Mesenchymal stem cell (in vitro differentiated cells and primary cell): ENCODE measurements at regions not wholly inside any gene's neighbourhood (a gene's known extent, or its start where the extent isn't known, plus 50 kb on each side); places are given as distances from the start of the nearest gene placed in this dataset.

Source experiments
- DNase-seq: peaks from one replicate; pipeline ENCODE4 v3.0.0-alpha.2; 2013
- H2AFZ ChIP-seq: one replicate; pipeline ENCODE4 v1.6.1; 2013; ENCODE audit warnings: low read depth, mild to moderate bottlenecking, control low read depth, inconsistent platforms, low read length, moderate library complexity
- H2AK5ac ChIP-seq: 2 replicates; pipeline ENCODE4 v1.6.1; 2013; ENCODE audit warnings: low read length, moderate library complexity, mild to moderate bottlenecking, inconsistent platforms; ENCODE audit not compliant: severe bottlenecking
- H2BK120ac ChIP-seq: one replicate; pipeline ENCODE4 v1.6.1; 2013; ENCODE audit warnings: low read depth, mild to moderate bottlenecking, inconsistent platforms, low read length, moderate library complexity
- H2BK12ac ChIP-seq, 2 experiments: one replicate each; pipeline ENCODE4 v1.6.1; 2013; ENCODE audit warnings: inconsistent platforms in 2 of 2, low read length in 2 of 2, mild to moderate bottlenecking in 2 of 2, moderate library complexity in 2 of 2, control low read depth in 1 of 2
- H2BK15ac ChIP-seq: one replicate; pipeline ENCODE4 v1.6.1; 2013; ENCODE audit warnings: mild to moderate bottlenecking, low read depth, inconsistent platforms; ENCODE audit not compliant: poor library complexity, severe bottlenecking
- H2BK5ac ChIP-seq: 2 replicates; pipeline ENCODE4 v1.6.1; 2013; ENCODE audit warnings: low read depth, mild to moderate bottlenecking, low read length, control low read depth, inconsistent platforms; ENCODE audit not compliant: poor library complexity, severe bottlenecking
- H3K14ac ChIP-seq, 2 experiments: one replicate each; pipeline ENCODE4 v1.6.1; 2013; ENCODE audit warnings: inconsistent platforms in 2 of 2, low read length in 2 of 2, control low read depth in 1 of 2, mild to moderate bottlenecking in 1 of 2, moderate library complexity in 1 of 2
- H3K18ac ChIP-seq, 2 experiments: one replicate each; pipeline ENCODE4 v1.6.1; 2013; ENCODE audit warnings: inconsistent platforms in 2 of 2, low read length in 2 of 2, control low read depth in 1 of 2, low read depth in 1 of 2, mild to moderate bottlenecking in 1 of 2
- H3K23ac ChIP-seq, 2 experiments: one replicate each; pipeline ENCODE4 v1.6.1; 2013; ENCODE audit warnings: inconsistent platforms in 2 of 2, low read length in 2 of 2, mild to moderate bottlenecking in 2 of 2, moderate library complexity in 2 of 2, control low read depth in 1 of 2
- H3K27ac ChIP-seq: 2 replicates; pipeline ENCODE4 v1.5.1; 2013; ENCODE audit warnings: mild to moderate bottlenecking, moderate library complexity, low read length, control low read depth, inconsistent platforms; ENCODE audit not compliant: poor library complexity, severe bottlenecking
- H3K27me3 ChIP-seq, 2 experiments: 2 replicates each; pipeline versions ENCODE4 v1.6.1 to v1.7.0; 2013; ENCODE audit warnings: low read length in 2 of 2, mild to moderate bottlenecking in 2 of 2, moderate library complexity in 2 of 2, control low read depth in 1 of 2, inconsistent platforms in 1 of 2; ENCODE audit not compliant: control insufficient read depth in 1 of 2, insufficient read depth in 1 of 2
- H3K36me3 ChIP-seq, 2 experiments: 2 replicates each; pipeline versions ENCODE4 v1.6.1 to v1.7.0; 2013; ENCODE audit warnings: low read length in 2 of 2, control low read depth in 1 of 2, inconsistent platforms in 1 of 2, low read depth in 1 of 2, mild to moderate bottlenecking in 1 of 2; ENCODE audit not compliant: insufficient read depth in 2 of 2, control insufficient read depth in 1 of 2
- H3K4ac ChIP-seq, 2 experiments: one replicate each; pipeline ENCODE4 v1.6.1; 2013; ENCODE audit warnings: inconsistent platforms in 2 of 2, low read length in 2 of 2, mild to moderate bottlenecking in 2 of 2, moderate library complexity in 2 of 2, control low read depth in 1 of 2, low read depth in 1 of 2
- H3K4me1 ChIP-seq: 2 replicates; pipeline ENCODE4 v1.6.1; 2013; ENCODE audit warnings: low read depth, low read length, control low read depth; ENCODE audit not compliant: control insufficient read depth, insufficient read depth
- H3K4me2 ChIP-seq: 2 replicates; pipeline ENCODE4 v1.6.1; 2013; ENCODE audit warnings: low read length, mild to moderate bottlenecking, inconsistent platforms; ENCODE audit not compliant: poor library complexity, severe bottlenecking
- H3K4me3 ChIP-seq, 2 experiments: 2 replicates each; pipeline versions ENCODE4 v1.5.1 to v1.7.0; 2013; ENCODE audit warnings: low read length in 2 of 2, mild to moderate bottlenecking in 2 of 2, control low read depth in 1 of 2, low read depth in 1 of 2; ENCODE audit not compliant: insufficient read depth in 1 of 2
- H3K79me1 ChIP-seq: replicated peaks from 2 replicates; pipeline ENCODE4 v1.6.1; 2013; ENCODE audit warnings: mild to moderate bottlenecking, control low read depth, low read length, inconsistent platforms; ENCODE audit not compliant: poor library complexity, severe bottlenecking
- H3K9ac ChIP-seq: 2 replicates; pipeline ENCODE4 v1.7.0; 2013; ENCODE audit warnings: mild to moderate bottlenecking, low read length, moderate library complexity
- H3K9me3 ChIP-seq: 2 replicates; pipeline ENCODE4 v1.7.0; 2013; ENCODE audit warnings: mild to moderate bottlenecking, low read length; ENCODE audit not compliant: control insufficient read depth
- H4K8ac ChIP-seq: one replicate; pipeline ENCODE4 v1.6.1; 2013; ENCODE audit warnings: inconsistent platforms, mild to moderate bottlenecking, low read length, moderate library complexity
- H4K91ac ChIP-seq: one replicate; pipeline ENCODE4 v1.6.1; 2013; ENCODE audit warnings: mild to moderate bottlenecking, low read length, inconsistent platforms
- WGBS: methylation state at CpG from one replicate; pipeline ENCODE4 v1.1.7; 2013; ENCODE audit warnings: mixed read lengths; 5-methylcytosine and 5-hydroxymethylcytosine counted together

- no peak for DNase-seq
- H3K23ac ChIP-seq = no peak overlapping the region
- H3K18ac ChIP-seq = no peak overlapping the region
- no peak overlapping the region for H2BK15ac ChIP-seq
- H2AK5ac ChIP-seq = no peak overlapping the region
- H3K4me3 ChIP-seq = no peak overlapping the region
- peaks cover 17% of the 10 kb centered on the region for H3K9me3 ChIP-seq
- no peaks in the 10 kb centered on the region for H3K36me3 ChIP-seq
- H2BK12ac ChIP-seq = no peak overlapping the region
- 48% methylated on average over 1 of the region's 1 CpG for WGBS
- no peak overlapping the region for H4K8ac ChIP-seq
- H2BK120ac ChIP-seq = no peak overlapping the region
- no peaks in the 10 kb centered on the region for H3K79me1 ChIP-seq
- H3K4ac ChIP-seq = no peak overlapping the region
- peaks cover 0 to 6% of the 10 kb centered on the region in 2 experiments for H3K27me3 ChIP-seq
- H3K9ac ChIP-seq = no peak overlapping the region
- no peaks in the 10 kb centered on the region for H3K4me1 ChIP-seq
- no peak overlapping the region for H3K27ac ChIP-seq
- no peak overlapping the region for H3K4me2 ChIP-seq
- no peak overlapping the region for H2BK5ac ChIP-seq
- H3K14ac ChIP-seq = no peak overlapping the region
- no peak overlapping the region for H2AFZ ChIP-seq
- no peak overlapping the region for H4K91ac ChIP-seq
Measured at GRCh38 chr5:174997688-174998087, 273.3 kb downstream of the MSX2 start.

GRCh38 chr5:174996941-174997340 lies 272.6 kb downstream of the MSX2 start:
- H2BK120ac ChIP-seq = no peak overlapping the region
- no peak overlapping the region for H3K14ac ChIP-seq
- H3K4me3 ChIP-seq = no peak overlapping the region
- no peaks in the 10 kb centered on the region for H3K36me3 ChIP-seq
- H3K9me3 ChIP-seq = peaks cover 17% of the 10 kb centered on the region
- no peak overlapping the region for H3K27ac ChIP-seq
- H2BK12ac ChIP-seq = no peak overlapping the region
- peaks cover 0 to 4% of the 10 kb centered on the region in 2 experiments for H3K27me3 ChIP-seq
- H2AFZ ChIP-seq = no peak overlapping the region
- no peak overlapping the region for H4K91ac ChIP-seq
- no peak for DNase-seq
- no peak overlapping the region for H3K4me2 ChIP-seq
- no peak overlapping the region for H3K18ac ChIP-seq
- no peaks in the 10 kb centered on the region for H3K4me1 ChIP-seq
- no peak overlapping the region for H4K8ac ChIP-seq
- H3K23ac ChIP-seq = no peak overlapping the region
- H2BK15ac ChIP-seq = no peak overlapping the region
- no peak overlapping the region for H2AK5ac ChIP-seq
- H3K9ac ChIP-seq = no peak overlapping the region
- no peak overlapping the region for H3K4ac ChIP-seq
- 65% methylated on average over 4 of the region's 4 CpGs for WGBS
- H3K79me1 ChIP-seq = no peaks in the 10 kb centered on the region
- no peak overlapping the region for H2BK5ac ChIP-seq

- no peak overlapping the region for H3K4ac ChIP-seq
- peaks cover 17% of the 10 kb centered on the region for H3K9me3 ChIP-seq
- H2BK15ac ChIP-seq = no peak overlapping the region
Measured at GRCh38 chr5:174995827-174996226, 271.4 kb downstream of the MSX2 start.

GRCh38 chr5:174991847-174992246 lies 267.5 kb downstream of the MSX2 start:
- H4K91ac ChIP-seq = no peak overlapping the region
- H3K4me3 ChIP-seq = no peak overlapping the region
- no peak overlapping the region for H2AFZ ChIP-seq
- 59% methylated on average over 3 of the region's 4 CpGs for WGBS
- no peak overlapping the region for H2BK5ac ChIP-seq
- H3K18ac ChIP-seq = no peak overlapping the region
- H2BK15ac ChIP-seq = no peak overlapping the region
- H3K4me2 ChIP-seq = no peak overlapping the region
- no peak overlapping the region for H4K8ac ChIP-seq
- no peak overlapping the region for H3K4ac ChIP-seq
- DNase-seq = no peak
- H3K9me3 ChIP-seq = peaks cover 6% of the 10 kb centered on the region
- H3K79me1 ChIP-seq = no peaks in the 10 kb centered on the region
- H3K27me3 ChIP-seq = no peaks in the 10 kb centered on the region
- H3K9ac ChIP-seq = no peak overlapping the region
- no peaks in the 10 kb centered on the region for H3K4me1 ChIP-seq
- no peak overlapping the region for H2BK12ac ChIP-seq
- no peak overlapping the region for H3K27ac ChIP-seq
- H3K36me3 ChIP-seq = no peaks in the 10 kb centered on the region
- no peak overlapping the region for H3K23ac ChIP-seq
- no peak overlapping the region for H2BK120ac ChIP-seq
- H2AK5ac ChIP-seq = no peak overlapping the region
- no peak overlapping the region for H3K14ac ChIP-seq

More at GRCh38 chr5:174995827-174996226, 271.4 kb downstream of the MSX2 start:
- no peak overlapping the region for H3K4me3 ChIP-seq
- DNase-seq = no peak
- no peak overlapping the region for H3K23ac ChIP-seq
- no peak overlapping the region for H3K18ac ChIP-seq
- no peak overlapping the region for H2BK120ac ChIP-seq
- H3K27ac ChIP-seq = no peak overlapping the region
- H4K91ac ChIP-seq = no peak overlapping the region
- no peak overlapping the region for H2AK5ac ChIP-seq
- no peak overlapping the region for H3K4me2 ChIP-seq
- H3K4me1 ChIP-seq = no peaks in the 10 kb centered on the region
- H4K8ac ChIP-seq = no peak overlapping the region
- H3K14ac ChIP-seq = no peak overlapping the region
- no peaks in the 10 kb centered on the region for H3K36me3 ChIP-seq
- no peak overlapping the region for H2BK5ac ChIP-seq
- peaks cover 0 to 4% of the 10 kb centered on the region in 2 experiments for H3K27me3 ChIP-seq
- no peaks in the 10 kb centered on the region for H3K79me1 ChIP-seq
- no peak overlapping the region for H3K9ac ChIP-seq
- no peak overlapping the region for H2BK12ac ChIP-seq
- H2AFZ ChIP-seq = no peak overlapping the region
- 56% methylated on average over 3 of the region's 3 CpGs for WGBS
